Upper lobe of left lung (tissue), 6 donors: ENCODE measurements at regions not wholly inside any gene's neighbourhood (a gene's known extent, or its start where the extent isn't known, plus 50 kb on each side); places are given as distances from the start of the nearest gene placed in this dataset.

Experiments
- ATAC-seq, 2 donors: fragments of 200-7000 bp; cut with Tn5 transposase; one replicate each; pipeline ENCODE4 v1.9.1; 2022; ENCODE audit warnings: mild to moderate bottlenecking in 2 of 2, moderate library complexity in 2 of 2; ENCODE audit not compliant: low FRiP score in 2 of 2
- DNase-seq, 2 donors: peaks; one replicate each; pipeline ENCODE4 v3.0.0-alpha.2; 2019 to 2020
- H3K27ac ChIP-seq, 4 donors: fragments of 200-600 bp; sonication (generic); one replicate each; pipeline ENCODE4 v1.5.1; 2016 to 2019
- H3K27me3 ChIP-seq, 4 donors: fragments of 200-600 bp; sonication (generic); one replicate each; pipeline ENCODE4 v1.5.1; 2017 to 2019
- H3K36me3 ChIP-seq, 4 donors: fragments of 200-600 bp; sonication (generic); one replicate each; pipeline ENCODE4 v1.5.1; 2016 to 2019
- H3K4me1 ChIP-seq, 4 donors: fragments of 200-600 bp; sonication (generic); one replicate each; pipeline ENCODE4 v1.5.1; 2018 to 2019
- H3K4me3 ChIP-seq, 4 donors: fragments of 200-600 bp; sonication (generic); one replicate each; pipeline ENCODE4 v1.5.1; 2017 to 2019; ENCODE audit warnings: mild to moderate bottlenecking in 2 of 4, moderate library complexity in 1 of 4
- H3K9me3 ChIP-seq, 4 donors: fragments of 200-600 bp; sonication (generic); one replicate each; pipeline ENCODE4 v1.5.1; 2018 to 2019
- EP300 ChIP-seq, 4 donors: sonication (generic); formaldehyde crosslinking; IDR thresholded peaks; one replicate each; pipeline ENCODE4 v1.5.1; 2017; ENCODE audit warnings: antibody characterized with exemption in 4 of 4, control low read depth in 2 of 4
- POLR2A ChIP-seq, 4 donors: fragments of 450-650 bp; IDR thresholded peaks; one replicate each; pipeline ENCODE4 v1.5.1; 2016 to 2017; ENCODE audit warnings: antibody characterized with exemption in 4 of 4, mild to moderate bottlenecking in 2 of 4
- POLR2AphosphoS5 ChIP-seq, 2 donors: sonication (generic); formaldehyde crosslinking; IDR thresholded peaks; one replicate each; pipeline ENCODE4 v1.5.1; 2017; ENCODE audit warnings: antibody characterized with exemption in 2 of 2
- WGBS, 2 donors: methylation state at CpG; one replicate each; pipeline ENCODE4 v1.1.5; 2017 to 2018; 5-methylcytosine and 5-hydroxymethylcytosine counted together
- TF ChIP-seq, protein P1 (sequence below), 6 experiments: fragments of 450-650 bp in 4 of 6; fragments of 200-600 bp in 2 of 6; sonication (generic) in 2 of 6; IDR thresholded peaks; one replicate each; pipeline ENCODE4 v1.5.1; 2016 to 2019; ENCODE audit warnings: antibody characterized with exemption in 6 of 6
- donor health status: DM: no; HTN: no; CAD: no; lungs with moderate emphysema.
- donor health status: DM: no; HTN: yes; CAD: no; lungs with severe emphysema.

DNA sequence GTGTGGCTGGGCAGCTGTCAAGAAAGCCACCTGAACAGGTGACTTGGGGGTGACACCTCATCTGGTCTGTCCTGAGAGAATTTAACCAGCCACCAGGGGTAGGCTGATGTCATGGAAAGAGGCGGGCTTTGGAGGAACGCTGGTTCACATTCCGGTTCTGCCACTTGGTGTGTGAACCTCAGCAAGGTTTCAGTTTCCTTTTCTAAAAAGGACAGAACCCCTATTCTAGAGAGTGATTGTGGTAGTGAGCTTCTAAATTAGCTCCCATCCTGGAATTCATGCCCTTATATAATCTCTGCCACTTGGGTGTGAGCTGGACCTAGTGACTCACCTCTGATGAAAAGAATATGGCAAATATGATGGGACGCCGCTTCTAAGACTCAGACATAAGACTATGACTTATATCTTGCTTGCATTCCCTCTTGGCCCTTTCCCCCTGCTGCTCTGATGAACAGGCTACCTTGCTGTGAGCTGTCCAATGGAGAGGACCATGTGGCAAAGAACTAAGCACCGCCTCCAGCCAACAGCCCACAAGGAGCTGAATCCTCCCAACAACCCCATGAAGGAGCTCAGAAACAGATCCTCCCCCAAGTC is 332.1 kb downstream of the RRAGC start:
- 55 to 60% methylated on average over 6 of the region's 6 CpGs for WGBS, 2 donors
- peak in 1 of 2 donors; percentile 85 for ATAC-seq

DNA sequence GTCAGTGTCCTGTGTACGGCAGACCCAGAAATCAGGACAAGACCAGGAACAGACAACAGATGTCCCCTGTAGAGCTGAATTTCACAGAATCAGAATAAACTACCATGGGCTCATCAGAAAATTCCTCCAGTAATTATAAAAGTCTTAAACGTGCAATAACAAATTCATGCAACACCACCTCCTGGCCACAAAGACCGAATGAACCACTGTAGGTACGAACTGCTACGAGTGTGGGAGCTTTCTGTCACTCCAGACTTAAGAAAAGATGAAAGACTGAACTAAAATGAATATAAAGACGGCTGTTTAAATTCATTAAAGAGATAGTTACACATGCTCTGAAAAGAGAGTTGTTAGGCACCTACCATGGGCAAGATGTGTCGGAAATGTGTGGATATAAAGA is 333.5 kb downstream of the RRAGC start:
- 86 to 87% methylated on average over 7 of the region's 7 CpGs for WGBS, 2 donors

More for the DNA sequence above, 332.1 kb downstream of the RRAGC start:
- H3K9me3 ChIP-seq: no peaks in the 10 kb centered on the region
- peak overlapping the region in 1 of 4 donors; percentile 21 for H3K4me3 ChIP-seq
- peaks cover 0 to 5% (median 2%) of the 10 kb centered on the region in 4 donors for H3K4me1 ChIP-seq
- peak overlapping the region in 1 of 4 donors; percentile 1 for H3K27ac ChIP-seq
- peak in 1 of 2 donors; percentile 76 for DNase-seq
- H3K27me3 ChIP-seq: no peaks in the 10 kb centered on the region
- TF ChIP-seq POLR2AphosphoS5 (IDR thresholded peaks at IDR 0.05): no peak
- TF ChIP-seq, protein P1, sequence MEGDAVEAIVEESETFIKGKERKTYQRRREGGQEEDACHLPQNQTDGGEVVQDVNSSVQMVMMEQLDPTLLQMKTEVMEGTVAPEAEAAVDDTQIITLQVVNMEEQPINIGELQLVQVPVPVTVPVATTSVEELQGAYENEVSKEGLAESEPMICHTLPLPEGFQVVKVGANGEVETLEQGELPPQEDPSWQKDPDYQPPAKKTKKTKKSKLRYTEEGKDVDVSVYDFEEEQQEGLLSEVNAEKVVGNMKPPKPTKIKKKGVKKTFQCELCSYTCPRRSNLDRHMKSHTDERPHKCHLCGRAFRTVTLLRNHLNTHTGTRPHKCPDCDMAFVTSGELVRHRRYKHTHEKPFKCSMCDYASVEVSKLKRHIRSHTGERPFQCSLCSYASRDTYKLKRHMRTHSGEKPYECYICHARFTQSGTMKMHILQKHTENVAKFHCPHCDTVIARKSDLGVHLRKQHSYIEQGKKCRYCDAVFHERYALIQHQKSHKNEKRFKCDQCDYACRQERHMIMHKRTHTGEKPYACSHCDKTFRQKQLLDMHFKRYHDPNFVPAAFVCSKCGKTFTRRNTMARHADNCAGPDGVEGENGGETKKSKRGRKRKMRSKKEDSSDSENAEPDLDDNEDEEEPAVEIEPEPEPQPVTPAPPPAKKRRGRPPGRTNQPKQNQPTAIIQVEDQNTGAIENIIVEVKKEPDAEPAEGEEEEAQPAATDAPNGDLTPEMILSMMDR (IDR thresholded peaks at IDR 0.05): peak in 3 of 6 experiments; percentile 32 to 45 (median 36)
- no peak for TF ChIP-seq EP300 (IDR thresholded peaks at IDR 0.05)
- H3K36me3 ChIP-seq: no peaks in the 10 kb centered on the region

DNA sequence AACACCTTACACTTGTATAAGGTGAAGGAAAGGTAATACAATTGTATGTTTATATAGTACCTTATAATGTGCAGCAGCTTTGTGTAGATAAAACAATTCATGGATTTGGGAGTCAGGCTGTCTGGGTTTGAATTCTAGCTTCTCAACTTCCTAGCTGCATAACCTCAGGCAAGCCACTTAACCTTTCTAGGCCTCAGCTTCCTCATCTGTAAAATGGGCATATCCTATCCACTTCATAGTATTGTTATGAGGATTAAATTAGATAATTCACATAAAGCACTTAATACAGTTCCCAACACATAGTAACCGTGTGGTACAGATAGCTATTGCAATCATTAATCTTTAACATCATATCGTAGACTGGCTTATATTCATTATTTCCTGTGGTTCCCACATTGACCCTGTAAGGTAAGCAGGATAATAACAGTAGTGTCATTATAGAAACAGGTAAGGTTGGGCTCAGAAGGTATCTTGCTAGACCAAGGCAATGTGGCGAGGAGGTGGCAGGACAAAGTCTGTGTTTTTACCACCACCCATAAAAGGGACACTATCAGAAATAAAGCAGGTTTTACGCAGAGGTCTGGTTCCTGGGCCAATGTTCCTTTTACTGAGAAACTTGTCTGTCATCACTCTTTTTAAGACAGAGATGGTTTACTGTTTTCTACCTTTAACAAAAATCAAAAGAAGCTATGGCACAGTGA is 334.1 kb downstream of the RRAGC start:
- Histone ChIP-seq H3K9me3 (no peaks in the 10 kb centered on the region), H3K27ac (no peak overlapping the region), H3K4me3 (no peak overlapping the region), H3K36me3 (no peaks in the 10 kb centered on the region), H3K27me3 (no peaks in the 10 kb centered on the region), H3K4me1 (peaks cover 0 to 5% (median 2%) of the 10 kb centered on the region in 4 donors)
- WGBS, 2 donors: 89 to 91% methylated on average over 4 of the region's 4 CpGs
- DNase-seq (no peak), ATAC-seq (no peak)
- TF ChIP-seq POLR2AphosphoS5 (IDR thresholded peaks at IDR 0.05) (no peak), POLR2A (IDR thresholded peaks at IDR 0.05) (no peak), EP300 (IDR thresholded peaks at IDR 0.05) (no peak)
- TF ChIP-seq, protein P1 (IDR thresholded peaks at IDR 0.05): no peak

More for the DNA sequence above, 333.5 kb downstream of the RRAGC start:
- Histone ChIP-seq H3K4me1 (peaks cover 0 to 5% (median 2%) of the 10 kb centered on the region in 4 donors), H3K9me3 (no peaks in the 10 kb centered on the region), H3K36me3 (no peaks in the 10 kb centered on the region), H3K4me3 (no peak overlapping the region), H3K27ac (no peak overlapping the region), H3K27me3 (no peaks in the 10 kb centered on the region)
- DNase-seq (no peak), ATAC-seq (no peak)
- TF ChIP-seq POLR2A (IDR thresholded peaks at IDR 0.05) (no peak), POLR2AphosphoS5 (IDR thresholded peaks at IDR 0.05) (no peak), EP300 (IDR thresholded peaks at IDR 0.05) (no peak)
- TF ChIP-seq, protein P1 (IDR thresholded peaks at IDR 0.05): no peak

DNA sequence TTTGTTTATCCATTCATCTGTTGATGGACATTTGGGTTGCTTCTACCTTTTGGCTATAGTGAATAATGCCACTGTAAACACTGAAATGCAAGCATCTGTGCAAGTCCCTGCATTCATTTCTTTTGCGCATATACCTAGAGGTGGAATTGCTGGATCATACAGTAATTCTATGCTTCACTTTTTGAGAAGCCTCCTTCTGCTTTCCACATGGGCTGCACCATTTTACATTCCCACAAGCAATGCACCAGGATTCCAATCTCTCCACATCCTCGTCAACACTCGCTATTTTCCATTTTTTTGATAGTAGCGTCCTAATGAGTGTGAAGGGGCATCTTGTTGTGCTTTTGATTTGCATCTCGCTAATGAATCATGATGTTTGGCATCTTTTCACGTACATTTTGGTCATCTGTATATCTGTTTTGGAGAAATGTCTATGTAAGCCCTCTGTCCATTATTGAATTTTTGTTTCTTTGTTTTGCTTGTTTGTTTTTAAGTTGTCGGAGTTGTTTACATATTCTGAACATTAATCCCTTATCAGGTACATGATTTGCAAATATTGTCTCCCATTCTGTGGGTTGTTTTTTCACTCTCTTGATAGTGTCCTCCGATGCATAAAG is 335.4 kb downstream of the RRAGC start:
- WGBS, 2 donors: 84 to 92% methylated on average over 8 of the region's 8 CpGs
- no peak for DNase-seq
- ATAC-seq: no peak
- H3K27me3 ChIP-seq: no peaks in the 10 kb centered on the region
- no peaks in the 10 kb centered on the region for H3K9me3 ChIP-seq
- no peak overlapping the region for H3K4me3 ChIP-seq
- TF ChIP-seq EP300 (IDR thresholded peaks at IDR 0.05) (no peak), POLR2AphosphoS5 (IDR thresholded peaks at IDR 0.05) (no peak), POLR2A (IDR thresholded peaks at IDR 0.05) (no peak)
- TF ChIP-seq, protein P1 (IDR thresholded peaks at IDR 0.05): no peak
- peaks cover 0 to 5% (median 2%) of the 10 kb centered on the region in 4 donors for H3K4me1 ChIP-seq
- no peak overlapping the region for H3K27ac ChIP-seq
- no peaks in the 10 kb centered on the region for H3K36me3 ChIP-seq
